Effector memory CD8-positive, alpha-beta T cell (primary cell): ENCODE measurements at regions not wholly inside any gene's neighbourhood (a gene's known extent, or its start where the extent isn't known, plus 50 kb on each side); places are given as distances from the start of the nearest gene placed in this dataset.
"Not testable (repeated sequence)": the region's sequence is repeated elsewhere in the genome, so short reads cannot be mapped to it uniquely, and the experiment has no call there.

Experiments
- ATAC-seq: fragments of 150-1000 bp; cut with Tn5 transposase; replicated peaks from 2 replicates; pipeline ENCODE4 v1.10.0; 2021; ENCODE audit warnings: mild to moderate bottlenecking, moderate library complexity
- DNase-seq, 3 experiments: peaks; one replicate each; pipeline ENCODE4 v3.0.0; 2021
- H3K27ac Mint-ChIP-seq, 2 donors: one replicate each; pipeline ENCODE4 v1.8.0; 2022; ENCODE audit warnings: mild to moderate bottlenecking in 2 of 2, mixed read lengths in 2 of 2, moderate library complexity in 2 of 2
- H3K27me3 Mint-ChIP-seq, 2 donors: one replicate each; pipeline ENCODE4 v1.8.0; 2022; ENCODE audit warnings: mixed read lengths in 2 of 2
- H3K36me3 Mint-ChIP-seq: one replicate; pipeline ENCODE4 v1.8.0; 2022; ENCODE audit warnings: mild to moderate bottlenecking, moderate library complexity, mixed read lengths; ENCODE audit not compliant: insufficient read depth
- H3K4me1 Mint-ChIP-seq, 2 donors: one replicate each; pipeline ENCODE4 v1.8.0; 2022; ENCODE audit warnings: low read depth in 2 of 2, mixed read lengths in 2 of 2
- H3K4me3 Mint-ChIP-seq, 2 donors: one replicate each; pipeline ENCODE4 v1.8.0; 2022; ENCODE audit warnings: mild to moderate bottlenecking in 2 of 2, mixed read lengths in 2 of 2, moderate library complexity in 2 of 2
- H3K9me3 Mint-ChIP-seq, 2 donors: one replicate each; pipeline ENCODE4 v1.8.0; 2022; ENCODE audit warnings: mixed read lengths in 2 of 2

DNA sequence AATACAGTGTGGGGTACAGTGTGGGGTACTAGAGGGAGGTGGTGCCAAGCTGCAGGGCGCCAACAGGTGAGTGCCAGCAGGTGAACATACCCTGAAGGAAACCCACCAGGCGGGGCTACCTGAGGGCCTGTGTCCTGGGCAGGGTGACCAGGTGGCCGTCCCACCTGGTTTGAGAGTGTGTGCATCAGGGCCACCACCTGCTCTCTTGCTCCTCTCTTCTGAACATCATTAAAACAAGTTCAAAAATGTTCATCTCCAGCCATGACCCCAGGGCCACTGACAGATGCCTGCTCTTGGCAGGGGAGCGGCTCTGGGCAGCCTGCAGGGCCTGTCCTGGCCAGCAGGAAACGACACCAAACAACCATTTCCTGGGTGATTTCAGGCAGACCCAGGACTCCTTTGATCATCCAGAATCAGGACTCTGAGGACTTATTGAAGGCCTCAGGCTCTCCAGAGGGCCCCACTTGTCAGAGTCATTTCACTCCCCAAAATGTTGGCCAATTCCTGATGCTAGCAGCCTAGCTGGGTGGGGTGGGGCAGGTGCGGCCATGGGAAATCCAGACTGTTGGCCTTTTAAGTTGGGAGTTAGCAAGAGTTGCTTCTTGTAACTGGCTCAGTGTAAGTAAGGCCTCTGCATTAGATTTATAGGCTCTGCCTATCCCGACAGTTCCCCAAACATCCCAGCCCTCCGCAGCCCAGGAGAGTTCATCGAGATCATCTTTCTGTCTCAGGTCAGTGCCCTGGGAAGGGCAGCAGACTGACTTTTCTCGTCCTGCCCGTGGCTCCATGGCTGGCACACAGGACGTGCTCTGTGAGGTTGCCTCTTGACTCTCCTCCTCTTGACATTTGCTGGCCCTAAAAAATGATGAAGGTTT, 111.5 kb upstream of the ZNF236 start:
- no peak for DNase-seq
- ATAC-seq = no peak
- H3K9me3 Mint-ChIP-seq = no peaks in the 10 kb centered on the region
- no peaks in the 10 kb centered on the region for H3K36me3 Mint-ChIP-seq
- no peaks in the 10 kb centered on the region for H3K27me3 Mint-ChIP-seq
- H3K27ac Mint-ChIP-seq = no peak overlapping the region
- H3K4me3 Mint-ChIP-seq = no peak overlapping the region
- peaks cover 4% of the 10 kb centered on the region in 2 donors for H3K4me1 Mint-ChIP-seq

DNA sequence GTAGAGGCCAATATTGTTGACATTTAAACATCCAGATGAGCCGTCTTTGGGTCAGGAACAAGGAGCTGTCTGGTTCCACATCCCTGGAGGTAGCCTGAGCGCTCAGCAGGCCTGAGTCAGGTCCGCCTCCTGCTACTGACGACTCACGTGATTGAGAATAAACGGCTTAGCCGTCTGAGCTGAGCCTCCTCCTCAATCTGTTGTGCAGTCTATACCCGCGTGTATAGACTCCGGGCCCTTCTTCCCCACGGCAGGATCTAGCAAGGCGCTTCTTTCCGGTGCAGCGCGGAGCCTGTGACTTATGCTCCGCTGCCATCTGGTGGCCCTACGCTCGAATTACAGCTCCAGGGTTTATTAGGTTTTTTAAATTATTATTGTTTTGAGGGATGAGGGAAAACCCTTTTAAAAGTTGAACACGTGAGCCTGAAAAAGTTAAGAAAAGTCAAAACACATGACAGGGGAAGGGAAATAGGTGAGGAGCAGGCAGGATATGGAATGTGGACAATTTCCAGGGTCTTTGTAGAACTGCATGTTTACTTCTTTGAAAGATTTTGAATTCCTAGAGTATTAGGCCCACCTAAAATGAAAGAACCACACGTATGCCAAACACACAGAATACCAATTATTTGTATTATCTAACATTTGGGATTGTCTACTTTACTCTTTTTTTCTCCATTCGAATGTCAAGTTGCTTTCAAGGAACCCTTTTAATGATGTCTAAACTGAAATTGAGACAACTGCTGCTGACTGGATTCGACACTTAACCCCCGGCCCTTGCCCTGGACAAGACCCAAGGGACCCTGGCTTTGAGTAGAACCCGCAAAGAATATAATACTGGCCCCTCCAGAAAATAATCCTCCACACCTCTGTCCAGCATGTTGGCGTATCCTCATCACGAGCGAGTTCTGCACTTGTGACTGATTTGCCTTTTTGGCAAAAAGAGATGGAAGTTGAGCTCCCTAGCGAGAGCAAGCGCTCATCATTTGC, 112.4 kb upstream of the ZNF236 start:
- DNase-seq = peak; percentile 39 to 48 (median 43)
- peaks cover 4% of the 10 kb centered on the region in 2 donors for H3K4me1 Mint-ChIP-seq
- no peak overlapping the region for H3K4me3 Mint-ChIP-seq

GRCh38 chr18:76708722-76709353, 113.5 kb upstream of the ZNF236 start:
- Mint-ChIP-seq H3K9me3 (no peaks in the 10 kb centered on the region), H3K27me3 (peaks cover 2 to 12% of the 10 kb centered on the region in 2 donors), H3K4me1 (peaks cover 4% of the 10 kb centered on the region in 2 donors), H3K36me3 (no peaks in the 10 kb centered on the region), H3K4me3 (no peak overlapping the region), H3K27ac (no peak overlapping the region)
- ATAC-seq (no peak), DNase-seq (no peak)

More for the DNA sequence above, 112.4 kb upstream of the ZNF236 start:
- Mint-ChIP-seq H3K27ac (no peak overlapping the region), H3K36me3 (no peaks in the 10 kb centered on the region), H3K27me3 (peaks cover 0 to 7% of the 10 kb centered on the region in 2 donors), H3K9me3 (no peaks in the 10 kb centered on the region)
- peak; percentile 85 for ATAC-seq

- no peak overlapping the region for H3K27ac Mint-ChIP-seq
- peaks cover 4% of the 10 kb centered on the region in 2 donors for H3K4me1 Mint-ChIP-seq
- H3K36me3 Mint-ChIP-seq = no peaks in the 10 kb centered on the region
- no peaks in the 10 kb centered on the region for H3K9me3 Mint-ChIP-seq
- H3K4me3 Mint-ChIP-seq = no peak overlapping the region
- ATAC-seq (no peak), DNase-seq (no peak)
- H3K27me3 Mint-ChIP-seq = peaks cover 4 to 18% of the 10 kb centered on the region in 2 donors
Measured at GRCh38 chr18:76708071-76708721, 114.2 kb upstream of the ZNF236 start.

DNA sequence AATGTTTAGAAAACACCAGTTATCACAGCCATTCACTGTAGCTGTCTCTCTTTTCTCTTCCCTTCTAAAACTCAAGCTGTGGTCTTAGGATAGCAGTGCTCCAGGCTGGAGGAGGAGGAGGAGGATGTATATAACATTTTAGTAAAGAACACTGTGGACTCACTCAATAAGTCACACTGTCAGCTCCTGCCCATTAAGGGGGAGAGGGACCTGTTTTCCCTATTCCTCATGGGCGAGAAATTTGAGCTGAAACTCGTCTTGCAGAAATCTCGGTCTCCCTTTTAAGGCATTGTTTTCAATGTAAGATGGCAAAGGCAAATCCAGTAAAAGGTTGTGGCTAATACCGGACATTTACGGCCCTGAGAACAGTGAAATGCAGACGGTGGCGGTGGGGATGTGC, 114.8 kb upstream of the ZNF236 start:
- ATAC-seq = no peak
- H3K36me3 Mint-ChIP-seq = no peaks in the 10 kb centered on the region
- no peak overlapping the region for H3K4me3 Mint-ChIP-seq
- no peak overlapping the region for H3K27ac Mint-ChIP-seq
- no peak for DNase-seq
- H3K4me1 Mint-ChIP-seq = peaks cover 4% of the 10 kb centered on the region in 2 donors
- peaks cover 7 to 25% of the 10 kb centered on the region in 2 donors for H3K27me3 Mint-ChIP-seq
- H3K9me3 Mint-ChIP-seq = no peaks in the 10 kb centered on the region

DNA sequence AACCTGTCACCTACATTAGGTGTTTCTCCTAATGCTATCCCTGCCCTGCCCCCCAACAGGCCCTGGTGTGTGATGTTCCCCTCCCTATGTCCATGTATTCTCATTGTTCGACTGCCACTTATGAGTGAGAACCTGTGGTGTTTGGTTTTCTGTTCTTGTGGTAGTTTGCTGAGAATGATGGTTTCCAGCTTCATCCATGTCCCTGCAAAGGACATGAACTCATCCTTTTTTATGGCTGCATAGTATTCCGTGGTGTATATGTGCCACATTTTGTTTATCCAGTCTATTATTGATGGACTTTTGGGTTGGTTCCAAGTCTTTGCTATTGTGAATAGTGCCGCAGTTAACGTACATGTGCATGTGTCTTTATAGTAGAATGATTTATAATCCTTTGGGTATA, 117.8 kb upstream of the ZNF236 start:
- not testable (repeated sequence) for H3K9me3 Mint-ChIP-seq, H3K36me3 Mint-ChIP-seq, H3K27ac Mint-ChIP-seq, H3K4me3 Mint-ChIP-seq, ATAC-seq, DNase-seq, H3K4me1 Mint-ChIP-seq
- H3K27me3 Mint-ChIP-seq = peaks cover 19 to 37% of the 10 kb centered on the region in 2 donors

- H3K4me1 Mint-ChIP-seq = peaks cover 0 to 2% of the 10 kb centered on the region in 2 donors
- H3K9me3 Mint-ChIP-seq = no peaks in the 10 kb centered on the region
- no peak overlapping the region for H3K27ac Mint-ChIP-seq
- ATAC-seq (no peak), DNase-seq (no peak)
- H3K36me3 Mint-ChIP-seq = no peaks in the 10 kb centered on the region
- H3K4me3 Mint-ChIP-seq = no peak overlapping the region
- peaks cover 57 to 71% of the 10 kb centered on the region in 2 donors for H3K27me3 Mint-ChIP-seq
Measured at GRCh38 chr18:76699923-76700322, 122.4 kb upstream of the ZNF236 start.

GRCh38 chr18:76697441-76697901, 124.9 kb upstream of the ZNF236 start:
- H3K4me3 Mint-ChIP-seq = no peak overlapping the region
- peaks cover 0 to 2% of the 10 kb centered on the region in 2 donors for H3K4me1 Mint-ChIP-seq
- ATAC-seq (no peak), DNase-seq (no peak)
- peaks cover 63 to 64% of the 10 kb centered on the region in 2 donors for H3K27me3 Mint-ChIP-seq
- H3K36me3 Mint-ChIP-seq = no peaks in the 10 kb centered on the region
- H3K27ac Mint-ChIP-seq = no peak overlapping the region
- no peaks in the 10 kb centered on the region for H3K9me3 Mint-ChIP-seq

GRCh38 chr18:76691800-76692199, 130.6 kb upstream of the ZNF236 start:
- Mint-ChIP-seq H3K4me1 (peaks cover 11 to 13% of the 10 kb centered on the region in 2 donors), H3K27me3 (peaks cover 54 to 60% of the 10 kb centered on the region in 2 donors), H3K9me3 (no peaks in the 10 kb centered on the region), H3K27ac (no peak overlapping the region), H3K4me3 (no peak overlapping the region), H3K36me3 (peaks cover 3% of the 10 kb centered on the region)
- no peak for DNase-seq
- no peak for ATAC-seq

DNA sequence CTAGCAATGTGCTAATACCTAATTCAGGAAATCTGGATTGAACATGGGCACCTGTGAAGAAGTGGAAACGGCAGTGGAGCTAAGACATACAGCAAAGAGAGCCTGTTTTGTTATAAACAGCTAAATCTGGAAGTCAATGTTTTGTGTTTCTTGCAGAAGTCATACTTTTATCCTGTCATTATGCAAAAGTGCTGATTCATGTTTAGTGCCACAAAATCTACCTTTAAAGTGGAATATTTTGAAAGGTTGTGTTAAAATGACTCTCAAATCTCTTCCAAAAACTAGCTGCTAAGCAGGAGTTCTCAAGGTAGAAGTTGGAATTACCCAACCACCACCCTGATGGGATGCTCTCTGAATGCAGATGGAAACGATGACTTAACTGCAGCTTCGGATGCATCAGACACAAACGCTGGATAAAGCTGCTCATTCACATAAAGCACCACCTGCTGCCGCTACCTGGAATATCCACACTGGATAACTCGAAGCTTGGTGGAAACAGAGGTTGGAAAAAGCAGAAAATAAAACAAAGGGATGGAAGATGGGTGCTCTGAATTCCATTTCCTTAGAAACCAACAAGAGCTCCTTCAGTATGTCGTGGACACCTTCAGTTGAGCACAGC, 132.6 kb upstream of the ZNF236 start:
- Mint-ChIP-seq H3K27me3 (peaks cover 56 to 59% of the 10 kb centered on the region in 2 donors), H3K4me1 (peaks cover 14 to 15% of the 10 kb centered on the region in 2 donors), H3K36me3 (peaks cover 3% of the 10 kb centered on the region), H3K27ac (no peak overlapping the region), H3K9me3 (no peaks in the 10 kb centered on the region), H3K4me3 (no peak overlapping the region)
- ATAC-seq = no peak
- no peak for DNase-seq

GRCh38 chr18:76688724-76689472, 133.5 kb upstream of the ZNF236 start:
- H3K27ac Mint-ChIP-seq = no peak overlapping the region
- no peak for ATAC-seq
- peaks cover 14 to 15% of the 10 kb centered on the region in 2 donors for H3K4me1 Mint-ChIP-seq
- H3K4me3 Mint-ChIP-seq = peak overlapping the region in 1 of 2 donors; percentile 1
- peaks cover 3% of the 10 kb centered on the region for H3K36me3 Mint-ChIP-seq
- no peaks in the 10 kb centered on the region for H3K9me3 Mint-ChIP-seq
- peaks cover 56 to 59% of the 10 kb centered on the region in 2 donors for H3K27me3 Mint-ChIP-seq
- no peak for DNase-seq
